Activated gamma-delta T cell treated with anti-CD3 and anti-CD28 coated beads, Interleukin-2, amount 50 U/mL, for 16 hours (primary cell): ENCODE measurements at regions not wholly inside any gene's neighbourhood (a gene's known extent, or its start where the extent isn't known, plus 50 kb on each side); places are given as distances from the start of the nearest gene placed in this dataset.
"Not testable (repeated sequence)": the region's sequence is repeated elsewhere in the genome, so short reads cannot be mapped to it uniquely, and the experiment has no call there.

Source experiments
- DNase-seq: peaks from one replicate; pipeline ENCODE4 v3.0.0-alpha.2; 2020; ENCODE audit warnings: low read depth

DNA sequence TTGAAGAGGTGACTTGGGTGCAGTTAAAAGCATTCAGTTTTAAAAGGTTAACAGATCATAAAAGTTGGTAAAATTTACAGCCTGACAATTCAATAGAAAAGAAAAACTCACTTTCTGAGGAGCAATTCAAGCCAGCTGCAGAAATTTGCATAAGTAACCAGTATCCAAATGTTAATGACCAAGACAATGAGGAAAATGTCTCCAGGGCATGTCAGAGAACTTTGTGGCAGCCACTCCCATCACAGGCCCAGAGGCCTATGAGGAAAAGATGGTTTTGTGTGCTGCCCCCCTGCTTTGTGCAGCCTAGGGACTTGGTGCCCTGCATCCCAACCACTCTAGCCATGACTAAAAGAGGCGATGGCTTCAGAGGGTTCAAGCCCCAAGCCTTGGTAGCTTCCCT is 1406.5 kb upstream of the ACO1 start:
- no peak for DNase-seq

DNA sequence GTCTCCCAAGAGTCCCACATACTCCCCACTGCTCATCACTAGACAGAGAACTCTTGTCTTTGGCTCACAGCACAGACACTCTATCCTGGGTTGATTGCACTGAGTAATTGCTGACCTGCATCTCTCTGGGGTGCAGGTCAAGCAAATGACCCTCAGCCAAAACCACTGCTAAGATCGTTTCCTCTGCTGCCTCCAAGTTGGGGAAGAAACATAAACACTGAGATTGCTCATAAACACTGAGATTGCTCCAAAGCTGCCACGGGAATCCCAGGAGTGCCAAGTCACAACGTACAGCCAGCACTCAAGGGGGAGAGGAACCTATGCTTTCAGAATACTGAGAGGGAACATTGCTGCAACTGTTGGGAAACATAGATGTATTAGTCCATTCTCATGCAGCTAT is 1402.1 kb upstream of the ACO1 start:
- DNase-seq: no peak

DNA sequence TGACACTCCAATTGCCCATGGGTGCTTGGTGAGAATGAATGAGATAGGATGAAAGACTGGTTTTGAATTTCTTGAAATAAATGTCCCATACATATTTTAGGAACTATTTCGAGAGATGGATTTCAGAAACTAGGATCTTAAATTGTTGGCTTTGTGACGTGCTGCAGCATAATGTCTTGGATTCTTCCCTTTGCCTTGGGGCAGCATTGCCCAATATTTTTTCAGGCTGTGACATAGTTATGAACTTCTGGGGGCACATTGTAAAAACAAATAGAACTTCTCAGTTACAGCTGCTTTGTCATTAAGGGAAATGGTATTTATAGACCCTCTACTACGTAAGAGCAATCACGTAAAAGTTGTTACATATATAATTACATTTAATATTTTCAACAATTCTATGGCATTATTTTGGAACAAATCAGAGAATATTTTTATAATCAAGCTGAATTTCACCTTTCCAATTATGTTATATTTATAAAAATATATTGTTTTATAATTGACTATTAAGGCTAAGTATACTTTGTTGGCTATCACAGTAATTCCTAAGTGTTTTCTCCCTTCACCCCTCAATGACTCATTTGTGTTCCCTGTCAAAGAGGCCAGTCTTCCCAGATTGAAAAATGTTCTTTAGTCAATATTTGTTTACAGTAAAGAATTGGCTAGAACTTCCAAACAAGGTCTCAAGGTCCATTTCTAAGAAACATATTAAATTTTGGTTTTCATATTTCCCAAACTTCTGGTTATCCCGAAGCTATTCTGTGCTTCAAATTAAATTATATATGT is 1388.3 kb upstream of the ACO1 start:
- no peak for DNase-seq

DNA sequence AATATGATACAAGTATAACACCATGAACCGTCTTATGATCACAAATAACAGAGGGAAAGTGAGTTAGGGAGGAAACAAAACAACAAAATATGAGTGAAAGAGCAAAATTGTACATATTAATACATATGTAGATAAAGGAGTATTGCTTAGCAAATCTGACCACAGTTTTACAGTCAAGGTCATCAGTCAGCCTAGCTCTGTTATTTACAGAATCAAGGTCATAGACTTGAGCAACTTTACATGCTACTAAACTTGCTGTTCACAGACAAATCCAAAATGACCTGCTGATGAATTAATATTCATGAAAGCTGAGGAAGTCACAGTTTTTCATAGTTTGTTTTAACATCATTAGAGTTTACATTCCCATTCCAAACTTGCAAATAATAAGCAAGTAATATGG is 1387.7 kb upstream of the ACO1 start:
- no peak for DNase-seq

DNA sequence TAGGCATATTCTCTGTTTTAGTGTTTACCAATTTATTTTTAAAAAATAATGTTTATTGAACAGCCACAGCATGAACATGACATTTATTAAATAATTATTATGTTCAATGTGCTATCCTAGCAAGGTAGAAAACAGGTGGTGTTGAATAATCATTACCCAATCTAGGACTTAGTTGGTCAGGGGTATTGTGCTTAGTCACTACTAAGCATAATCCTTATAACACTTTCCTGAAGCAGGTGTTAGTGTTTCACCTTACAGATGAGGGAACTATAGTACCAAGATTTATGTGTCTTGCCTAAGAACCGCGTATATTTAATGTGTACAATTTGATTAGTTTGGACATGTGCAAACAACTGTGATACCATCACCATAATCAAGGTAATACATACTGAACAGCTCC is 1387.2 kb upstream of the ACO1 start:
- DNase-seq: no peak

DNA sequence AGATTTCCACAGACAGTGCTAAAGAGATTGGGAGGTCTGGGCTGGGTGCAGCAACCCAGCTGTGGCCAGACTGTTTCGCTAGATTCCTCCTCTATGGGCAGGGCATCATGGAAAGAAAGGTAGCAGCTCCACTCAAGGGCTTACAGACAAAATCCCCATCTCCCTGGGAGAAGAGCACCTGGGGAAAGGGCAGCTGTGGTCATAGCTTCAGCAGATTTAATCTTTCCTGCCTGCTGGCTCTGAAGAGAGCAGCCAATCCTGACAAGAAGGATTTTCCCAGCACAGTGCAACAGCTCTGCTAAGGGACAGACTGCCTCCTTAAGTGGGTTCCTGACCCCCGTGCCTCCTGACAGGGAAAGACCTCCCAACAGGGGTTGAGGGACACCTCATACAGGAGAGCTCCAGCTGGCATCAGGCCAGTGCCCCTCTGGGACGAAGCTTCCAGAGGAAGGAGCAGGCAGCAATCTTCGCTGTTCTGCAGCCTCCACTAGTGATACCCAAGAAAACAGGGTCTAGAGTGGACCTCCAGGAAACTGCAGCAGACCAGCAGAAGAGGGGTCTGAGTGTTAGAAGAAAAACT is 1379.3 kb upstream of the ACO1 start:
- DNase-seq: no peak

DNA sequence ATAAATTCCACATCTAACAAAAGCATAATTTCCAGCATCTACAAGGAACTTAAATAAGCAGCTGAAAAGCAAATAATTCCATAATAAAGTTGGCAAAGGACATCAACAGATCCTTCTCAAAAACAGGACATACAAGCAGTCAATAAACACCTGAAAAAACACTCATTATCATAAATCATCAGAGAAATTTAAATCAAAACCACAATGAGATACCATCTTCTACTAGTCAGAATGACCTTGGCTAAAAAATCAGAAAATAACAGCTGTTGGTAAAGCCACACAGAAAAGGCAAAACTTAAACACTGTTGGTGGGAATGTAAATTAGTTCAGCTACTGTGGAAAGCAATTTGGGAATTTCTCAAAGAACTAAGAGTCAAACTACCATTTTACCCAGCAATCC is 1371.1 kb upstream of the ACO1 start:
- no peak for DNase-seq

DNA sequence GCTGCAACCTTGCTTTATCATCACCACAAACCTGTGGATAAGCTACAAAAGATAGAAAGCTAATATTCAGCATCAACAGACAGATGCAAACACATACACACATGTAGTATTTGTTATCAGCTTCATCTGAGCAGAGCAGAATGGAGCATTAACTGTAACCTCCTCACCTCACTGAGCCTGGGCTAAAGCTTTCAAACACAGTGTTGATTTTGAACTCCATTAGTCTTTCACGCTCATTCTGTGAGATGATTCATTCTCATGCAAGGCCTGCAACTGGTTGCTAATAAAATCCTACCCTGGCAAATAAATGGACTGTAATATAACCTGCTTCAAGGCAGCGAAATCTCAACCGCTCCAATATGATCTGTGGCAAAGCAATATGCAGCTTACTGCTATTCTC is 1360.6 kb upstream of the ACO1 start:
- no peak for DNase-seq

DNA sequence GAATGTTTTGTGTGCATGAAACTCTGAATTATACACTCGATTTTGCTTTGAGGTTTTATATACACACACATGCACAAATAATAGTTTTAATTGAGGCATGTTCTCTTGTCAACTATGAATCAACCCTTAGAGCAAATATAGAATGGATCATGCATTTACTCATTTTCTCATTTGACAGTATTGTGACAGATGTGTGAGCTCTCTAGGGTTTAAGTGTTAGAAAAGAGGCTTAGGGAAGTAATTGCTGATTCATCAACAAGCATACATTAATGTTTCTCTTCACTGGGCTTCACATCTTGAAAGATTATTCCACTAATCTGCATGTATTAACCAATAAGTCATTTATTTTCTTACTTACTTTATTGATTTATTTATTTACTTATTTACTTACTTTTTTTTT is 1356.8 kb upstream of the ACO1 start:
- no peak for DNase-seq

DNA sequence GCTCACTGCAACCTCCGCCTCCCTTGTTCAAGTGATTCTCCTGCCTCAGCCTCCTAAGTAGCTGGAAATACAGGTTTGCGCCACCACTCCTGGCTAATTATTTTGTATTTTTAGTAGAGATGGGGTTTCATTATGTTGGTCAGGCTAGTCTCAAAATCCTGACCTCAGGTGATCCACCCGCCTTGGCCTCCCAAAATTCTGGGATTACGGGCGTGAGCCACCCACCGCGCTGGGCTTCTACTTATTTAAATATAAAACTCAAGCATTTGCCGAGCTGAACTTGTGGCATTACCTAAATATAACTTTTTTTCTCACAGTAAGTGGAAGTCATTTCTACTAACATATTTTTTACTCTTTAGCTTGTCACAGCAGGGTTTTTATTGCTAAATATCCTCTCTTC is 1356.3 kb upstream of the ACO1 start:
- DNase-seq: no peak

DNA sequence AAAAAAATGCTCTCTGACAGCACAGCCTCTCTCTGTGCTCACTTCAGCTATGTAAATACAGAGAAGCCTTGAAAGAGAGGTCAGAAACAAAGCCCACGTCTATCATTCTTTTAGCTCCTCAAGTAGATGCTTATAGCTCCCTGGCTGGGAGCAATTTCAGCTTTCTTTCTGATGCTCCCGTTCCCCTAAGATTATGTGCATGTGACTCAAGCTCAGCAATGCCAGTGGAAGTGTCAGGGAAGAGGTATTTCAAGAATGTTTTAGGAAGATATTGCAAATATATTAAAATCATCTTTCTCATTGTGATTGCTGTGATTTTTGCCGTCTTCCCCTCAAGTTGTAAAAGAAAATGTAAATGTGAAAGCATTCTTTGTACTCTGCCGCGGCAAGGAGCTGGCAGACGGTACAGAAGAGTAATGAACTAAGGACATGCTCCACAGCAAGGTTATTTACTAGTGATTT is 1353.7 kb upstream of the ACO1 start:
- DNase-seq: no peak

DNA sequence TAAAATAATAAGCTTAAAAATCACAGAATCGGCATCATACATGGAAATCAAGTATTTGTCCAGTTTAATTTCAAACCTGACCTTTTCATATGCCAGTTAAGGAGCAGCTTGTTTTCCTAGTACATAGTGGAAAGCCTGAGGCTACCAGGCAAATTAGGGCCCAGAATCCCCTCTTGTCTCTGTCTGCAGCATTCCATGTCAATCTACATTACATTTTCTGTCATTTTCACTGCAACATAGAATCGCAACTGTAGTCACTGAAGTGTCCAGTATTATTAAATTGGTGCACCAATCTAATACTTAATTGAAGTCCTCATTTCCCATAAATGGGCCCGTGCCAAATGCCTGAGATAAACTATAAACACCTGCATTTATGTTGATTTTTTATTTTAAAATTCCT is 1352.2 kb upstream of the ACO1 start:
- DNase-seq: no peak

DNA sequence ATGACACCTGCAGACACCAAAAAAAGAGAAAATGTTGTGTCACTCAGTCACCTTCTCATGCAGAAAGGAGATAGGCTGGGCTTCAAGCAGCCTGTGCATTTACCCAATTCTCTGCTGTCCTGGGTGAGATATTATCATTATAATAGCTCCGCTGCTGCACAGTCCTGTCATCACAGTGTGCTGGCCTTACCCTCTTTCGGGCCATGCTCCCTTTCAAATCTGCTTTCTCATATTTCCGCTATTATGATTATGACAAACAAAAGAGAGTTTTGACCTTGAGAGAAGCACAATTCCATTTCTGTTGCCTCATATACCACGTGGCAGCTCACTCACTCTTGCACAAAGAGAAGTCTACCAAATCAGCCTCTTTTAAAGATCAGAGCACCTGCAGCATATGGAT is 1350.1 kb upstream of the ACO1 start:
- DNase-seq: no peak

DNA sequence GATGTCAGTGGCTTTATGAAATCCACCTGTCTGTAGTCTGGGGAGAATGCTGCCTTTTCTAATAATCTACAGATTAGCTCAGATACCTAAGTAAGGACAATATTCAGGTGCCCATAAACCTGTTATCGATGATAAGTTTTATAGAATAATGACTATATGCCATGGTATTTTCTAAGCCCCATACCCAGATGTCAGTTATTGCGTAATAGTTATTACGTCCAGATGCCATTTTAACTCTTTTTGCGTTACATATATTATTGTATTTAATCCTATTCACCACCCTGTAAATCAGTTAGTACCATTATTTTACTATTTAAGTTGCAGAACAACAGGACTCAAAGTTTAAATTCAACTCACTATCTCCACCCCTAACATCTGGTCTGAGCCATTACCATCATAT is 1343.9 kb upstream of the ACO1 start:
- DNase-seq: no peak

DNA sequence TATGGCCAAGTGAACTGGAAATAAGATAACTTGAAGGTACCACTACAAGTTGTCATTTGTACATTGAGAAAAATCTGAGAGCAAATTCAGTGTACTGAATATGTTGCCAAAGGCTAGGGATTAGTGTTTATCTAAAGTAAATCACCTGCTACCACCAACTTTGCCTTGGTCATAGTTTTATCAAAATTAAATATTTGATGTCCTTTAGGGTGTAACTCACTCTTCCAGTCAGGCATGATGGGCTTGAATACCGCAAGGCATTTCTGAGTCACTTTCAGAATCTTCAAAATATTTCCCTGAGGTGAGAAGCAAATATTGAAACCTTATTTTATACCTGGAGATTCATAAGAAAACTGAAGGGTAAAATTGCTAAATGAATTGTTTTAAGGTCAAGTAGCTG is 1338.6 kb upstream of the ACO1 start:
- no peak for DNase-seq

DNA sequence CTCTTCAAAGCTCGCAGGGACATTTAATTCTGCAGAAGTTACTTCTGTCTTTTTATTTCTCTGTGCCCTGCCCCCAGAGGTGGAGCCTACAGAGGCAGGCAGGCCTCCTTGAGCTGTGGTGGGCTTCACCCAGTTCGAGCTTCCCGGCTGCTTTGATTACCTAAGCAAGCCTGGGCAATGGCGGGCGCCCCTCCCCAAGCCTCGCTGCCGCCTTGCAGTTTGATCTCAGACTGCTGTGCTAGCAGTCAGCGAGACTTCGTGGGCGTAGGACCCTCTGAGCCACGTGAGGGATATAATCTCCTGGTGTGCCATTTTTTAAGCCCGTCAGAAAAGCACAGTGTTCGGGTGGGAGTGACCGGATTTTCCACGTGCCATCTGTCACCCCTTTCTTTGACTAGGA is 1322.9 kb upstream of the ACO1 start:
- DNase-seq: not testable (repeated sequence)

DNA sequence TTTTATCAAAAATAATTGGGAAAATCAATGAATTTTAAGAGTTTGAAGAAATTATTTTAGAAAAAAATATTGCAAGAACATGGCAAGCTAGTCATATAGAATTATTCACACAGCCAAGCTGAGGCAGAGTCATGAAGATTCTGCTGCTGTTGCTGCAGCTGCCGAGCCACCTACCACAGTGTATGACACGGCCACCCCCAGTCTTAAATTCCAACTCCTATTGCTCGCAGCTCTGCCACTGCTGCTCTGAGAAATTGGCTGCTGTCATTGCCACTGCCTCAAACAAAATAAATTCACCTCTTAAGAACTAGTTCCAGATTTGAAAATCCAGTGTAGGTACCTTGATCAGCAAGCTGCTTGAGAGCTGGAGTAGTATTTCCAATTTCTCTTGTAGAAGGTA is 1318.8 kb upstream of the ACO1 start:
- DNase-seq: no peak

DNA sequence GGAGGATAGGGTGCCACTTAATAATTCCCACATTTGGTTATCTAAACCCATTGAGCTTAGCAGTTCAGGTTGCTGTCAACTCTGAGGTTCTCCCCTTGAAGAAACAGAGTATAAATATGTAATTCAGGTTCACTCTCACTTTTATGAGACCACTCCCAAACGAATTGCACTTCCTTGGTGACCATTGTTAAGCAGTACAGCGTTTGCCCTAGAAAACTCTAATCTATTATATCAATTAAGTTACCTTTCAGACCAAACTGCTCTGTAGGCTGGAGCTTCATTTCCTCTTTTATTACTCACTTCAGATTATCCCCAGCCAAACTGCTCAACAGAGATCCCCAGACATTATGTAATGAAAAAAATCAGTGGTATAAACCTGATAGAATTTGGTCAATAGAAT is 1317.0 kb upstream of the ACO1 start:
- no peak for DNase-seq

DNA sequence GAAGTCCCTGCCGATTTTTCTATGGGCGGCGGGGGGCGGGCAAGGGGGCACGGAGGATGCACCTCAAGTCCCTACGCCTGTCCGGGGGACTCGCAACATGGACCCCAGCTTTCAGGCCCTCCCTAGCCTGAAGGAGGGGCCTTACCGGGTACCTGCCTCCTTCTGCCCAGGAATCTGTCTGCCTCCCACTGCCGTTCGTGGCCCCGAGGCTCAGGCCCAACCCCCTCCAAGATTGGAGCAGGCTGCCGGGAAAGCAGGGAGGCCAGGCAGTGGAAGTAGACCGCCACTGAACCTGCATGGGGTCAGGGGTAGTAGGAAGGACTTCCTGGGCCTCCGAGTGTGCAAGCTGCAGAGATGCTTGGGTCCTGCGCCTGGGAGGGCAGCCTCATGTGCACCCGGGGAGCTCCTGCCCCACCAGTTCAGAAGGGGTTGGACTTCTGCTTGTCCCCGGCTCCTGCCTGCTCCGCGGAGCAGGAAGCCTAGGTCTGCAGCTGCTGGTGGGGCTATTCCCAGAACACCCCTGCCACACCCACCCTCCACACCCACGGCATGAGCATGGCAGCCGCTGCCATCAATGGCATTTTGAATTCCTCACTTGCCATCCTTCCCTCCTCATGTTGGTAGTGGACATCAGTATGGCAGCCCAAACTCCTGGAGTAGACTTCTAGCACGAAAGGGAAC is 1312.7 kb upstream of the ACO1 start:
- DNase-seq: no peak

DNA sequence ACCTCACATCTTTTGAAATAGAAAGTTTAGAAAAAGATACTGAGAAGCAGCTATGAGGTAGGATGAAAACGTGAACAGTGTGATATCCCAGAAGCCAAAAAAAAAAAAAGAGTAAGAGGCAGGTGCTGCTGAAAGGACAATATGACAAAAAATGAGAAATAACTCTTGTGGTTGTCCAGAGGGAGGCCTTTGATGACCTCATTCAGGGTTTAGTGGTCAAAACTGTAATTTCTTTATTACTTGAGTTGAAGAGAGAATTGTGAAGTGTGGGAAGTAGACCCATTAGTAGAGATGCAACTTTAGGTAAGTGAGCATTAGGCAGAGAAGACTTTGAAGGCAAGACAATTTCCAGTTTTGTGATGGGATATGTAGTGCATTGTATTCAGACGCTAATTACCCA is 1306.3 kb upstream of the ACO1 start:
- DNase-seq: no peak

DNA sequence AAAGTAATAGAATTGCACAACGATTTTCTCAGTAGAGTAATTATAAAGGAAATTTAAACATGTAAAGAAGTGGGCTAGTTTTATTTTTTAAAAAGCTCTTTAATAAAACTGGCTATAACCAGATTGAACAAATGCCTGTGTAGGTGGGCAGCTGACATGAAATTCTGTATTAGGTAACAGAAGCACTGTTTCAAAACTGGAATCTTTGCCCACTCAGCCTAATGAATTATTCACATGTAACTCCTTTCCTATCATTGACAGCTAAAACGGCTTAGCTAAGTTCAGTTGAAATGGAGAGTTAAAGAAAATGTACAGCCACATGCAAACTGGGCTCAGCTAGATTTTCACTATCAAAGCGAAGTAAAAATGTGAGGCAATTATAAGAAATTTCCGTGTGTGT is 1300.1 kb upstream of the ACO1 start:
- DNase-seq: no peak

DNA sequence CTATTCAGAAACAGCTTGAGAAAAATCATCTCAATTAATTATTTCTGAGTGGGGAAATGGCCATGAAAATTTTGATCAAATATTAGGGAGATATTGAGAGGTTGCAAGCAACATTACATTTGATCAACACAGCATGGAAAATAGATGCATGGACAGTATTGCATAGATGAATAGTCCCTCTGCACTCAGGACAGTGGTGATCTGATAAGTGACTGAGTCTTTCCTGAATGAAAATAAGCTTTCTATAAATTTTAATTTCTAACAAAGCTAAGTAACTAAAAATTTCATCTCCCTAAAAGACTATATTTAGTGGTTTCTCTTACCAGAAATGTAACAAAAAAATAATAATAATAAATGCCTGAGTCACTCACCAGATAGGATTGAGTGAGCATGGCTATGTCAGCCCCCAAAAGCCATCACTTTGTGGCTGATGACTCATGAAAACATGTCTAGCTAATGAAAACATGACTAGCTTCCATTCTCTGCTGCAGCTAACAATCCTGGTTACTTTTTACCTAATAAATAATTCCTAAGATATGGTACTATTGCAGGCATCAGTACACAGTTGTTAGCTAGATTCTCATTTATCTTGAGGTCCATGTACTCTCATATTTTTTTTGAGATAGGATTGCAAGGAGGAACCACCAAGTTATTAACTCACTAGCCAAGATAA is 1294.8 kb upstream of the ACO1 start:
- no peak for DNase-seq

DNA sequence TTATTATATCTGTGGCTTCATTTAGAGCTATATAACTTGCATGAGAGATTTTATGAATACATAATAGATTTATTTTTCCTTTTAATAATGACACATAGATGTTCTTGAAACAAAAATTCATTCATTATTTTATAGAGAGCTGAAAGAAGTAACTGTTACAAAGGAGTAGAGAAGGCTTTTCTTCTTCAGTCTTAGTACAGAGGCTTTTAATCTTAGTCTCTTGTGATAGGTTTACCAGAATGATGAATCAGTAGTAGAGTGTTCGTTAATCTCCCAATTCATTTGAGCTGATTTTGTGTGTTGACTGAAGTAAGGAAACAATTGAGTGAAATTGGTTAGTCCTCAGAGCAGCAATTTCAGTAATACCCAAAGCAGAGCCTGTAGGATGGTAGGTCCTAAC is 1284.1 kb upstream of the ACO1 start:
- DNase-seq: no peak
